ENCODE measurements at regions not wholly inside any gene's neighbourhood (a gene's known extent, or its start where the extent isn't known, plus 50 kb on each side); places are given as distances from the start of the nearest gene placed in this dataset.

DNA sequence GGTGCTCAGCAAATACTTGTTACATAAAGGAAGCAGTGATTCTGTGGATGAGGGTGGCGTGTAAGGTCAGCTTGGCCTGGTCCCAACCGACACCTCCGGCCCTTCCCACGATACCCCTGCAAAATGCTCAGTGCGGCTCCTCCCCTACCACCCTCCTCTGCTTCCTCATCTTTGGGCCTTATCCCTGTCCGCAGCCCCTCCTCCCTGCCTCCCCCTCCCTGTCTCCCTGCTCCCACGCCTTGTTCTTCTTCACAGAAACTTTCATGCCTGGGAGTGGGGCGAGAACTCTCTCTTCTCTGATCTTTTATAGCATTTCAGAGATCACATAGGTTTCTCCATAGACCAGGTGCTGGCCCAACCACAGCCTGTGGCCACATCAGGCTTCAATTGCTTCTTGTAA, 75.0 kb upstream of the ATP2B2 start:
- Mint-ChIP-seq H3K4me3 (no peak overlapping the region), H3K36me3 (ENCODE audit: low read depth) (no peaks in the 10 kb centered on the region), H3K27me3 (ENCODE audit: low read depth, poor library complexity) (peaks cover 41% of the 10 kb centered on the region), H3K4me1 (no peaks in the 10 kb centered on the region), H3K9me3 (no peaks in the 10 kb centered on the region), H3K27ac (no peak overlapping the region)
- no peak for DNase-seq
- TF ChIP-seq, protein P1, sequence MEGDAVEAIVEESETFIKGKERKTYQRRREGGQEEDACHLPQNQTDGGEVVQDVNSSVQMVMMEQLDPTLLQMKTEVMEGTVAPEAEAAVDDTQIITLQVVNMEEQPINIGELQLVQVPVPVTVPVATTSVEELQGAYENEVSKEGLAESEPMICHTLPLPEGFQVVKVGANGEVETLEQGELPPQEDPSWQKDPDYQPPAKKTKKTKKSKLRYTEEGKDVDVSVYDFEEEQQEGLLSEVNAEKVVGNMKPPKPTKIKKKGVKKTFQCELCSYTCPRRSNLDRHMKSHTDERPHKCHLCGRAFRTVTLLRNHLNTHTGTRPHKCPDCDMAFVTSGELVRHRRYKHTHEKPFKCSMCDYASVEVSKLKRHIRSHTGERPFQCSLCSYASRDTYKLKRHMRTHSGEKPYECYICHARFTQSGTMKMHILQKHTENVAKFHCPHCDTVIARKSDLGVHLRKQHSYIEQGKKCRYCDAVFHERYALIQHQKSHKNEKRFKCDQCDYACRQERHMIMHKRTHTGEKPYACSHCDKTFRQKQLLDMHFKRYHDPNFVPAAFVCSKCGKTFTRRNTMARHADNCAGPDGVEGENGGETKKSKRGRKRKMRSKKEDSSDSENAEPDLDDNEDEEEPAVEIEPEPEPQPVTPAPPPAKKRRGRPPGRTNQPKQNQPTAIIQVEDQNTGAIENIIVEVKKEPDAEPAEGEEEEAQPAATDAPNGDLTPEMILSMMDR (IDR thresholded peaks at IDR 0.05) = no peak

DNA sequence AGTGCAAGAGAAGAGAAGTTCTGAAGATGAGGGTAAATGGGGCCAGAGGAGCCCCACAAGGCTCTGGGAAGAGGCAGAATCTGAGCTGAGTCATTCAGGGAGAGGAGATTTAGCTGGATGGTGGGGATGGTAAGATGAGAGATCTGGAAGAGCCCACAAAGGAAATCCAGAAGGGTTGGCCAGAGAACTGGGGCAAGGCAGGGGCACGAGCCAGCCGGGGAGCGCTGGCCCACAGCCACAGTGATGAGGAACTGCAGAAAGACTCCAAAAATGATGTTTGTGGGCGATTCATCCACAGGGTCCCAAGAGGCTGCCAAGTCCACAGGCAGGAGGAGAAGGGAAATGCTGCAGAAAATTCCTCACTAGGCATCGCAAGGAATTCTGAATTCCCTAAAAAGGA, 75.9 kb upstream of the ATP2B2 start:
- Mint-ChIP-seq H3K9me3 (no peaks in the 10 kb centered on the region), H3K36me3 (ENCODE audit: low read depth) (no peaks in the 10 kb centered on the region), H3K4me3 (no peak overlapping the region), H3K27me3 (ENCODE audit: low read depth, poor library complexity) (peaks cover 41% of the 10 kb centered on the region), H3K4me1 (no peaks in the 10 kb centered on the region), H3K27ac (no peak overlapping the region)
- TF ChIP-seq, protein P1 (IDR thresholded peaks at IDR 0.05) = no peak
- DNase-seq = no peak

DNA sequence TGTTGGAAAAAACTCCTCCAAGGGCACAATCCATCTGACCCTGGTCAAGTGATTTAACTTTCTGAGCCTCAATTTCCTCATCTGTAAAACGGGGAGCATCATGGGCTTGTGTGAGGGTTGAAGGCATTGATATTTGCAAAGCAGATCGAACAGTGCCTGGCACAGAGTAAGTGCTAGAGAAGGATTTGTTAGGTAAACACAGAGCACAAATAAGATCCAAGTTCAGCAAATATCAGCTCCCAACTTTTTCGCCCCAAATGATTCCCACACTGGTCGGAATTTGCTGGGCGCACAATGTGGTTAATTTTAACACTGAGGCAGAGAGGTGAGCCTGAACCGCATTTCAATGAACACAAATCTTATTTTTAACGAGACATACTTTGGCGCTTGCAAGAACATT, 76.3 kb upstream of the ATP2B2 start:
- no peak overlapping the region for H3K4me3 Mint-ChIP-seq
- DNase-seq = no peak
- no peaks in the 10 kb centered on the region for H3K9me3 Mint-ChIP-seq
- H3K27ac Mint-ChIP-seq = no peak overlapping the region
- H3K36me3 Mint-ChIP-seq (ENCODE audit: low read depth) = no peaks in the 10 kb centered on the region
- H3K4me1 Mint-ChIP-seq = no peaks in the 10 kb centered on the region
- TF ChIP-seq, protein P1 (IDR thresholded peaks at IDR 0.05) = no peak
- H3K27me3 Mint-ChIP-seq (ENCODE audit: low read depth, poor library complexity) = peaks cover 39% of the 10 kb centered on the region

DNA sequence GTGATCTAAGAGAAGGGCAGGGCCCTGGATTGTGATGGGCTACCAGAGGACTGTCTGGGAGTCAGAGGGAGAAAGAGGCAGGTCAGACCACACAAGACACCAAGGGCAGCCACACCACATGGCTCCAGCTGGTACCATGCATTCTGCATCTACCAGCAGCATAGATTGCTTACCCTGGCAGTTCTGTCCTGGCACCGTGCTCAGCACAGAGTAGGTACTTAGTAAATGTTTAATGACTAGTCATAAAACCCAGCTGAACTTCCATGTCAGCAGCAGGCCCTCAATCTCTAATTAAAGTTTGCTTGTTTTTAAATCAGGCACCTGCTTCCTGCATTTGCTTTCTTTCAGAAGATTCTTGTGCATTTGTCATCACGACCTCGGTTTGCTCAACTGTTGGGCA, 77.3 kb upstream of the ATP2B2 start:
- peaks cover 37% of the 10 kb centered on the region for H3K27me3 Mint-ChIP-seq (ENCODE audit: low read depth, poor library complexity)

DNA sequence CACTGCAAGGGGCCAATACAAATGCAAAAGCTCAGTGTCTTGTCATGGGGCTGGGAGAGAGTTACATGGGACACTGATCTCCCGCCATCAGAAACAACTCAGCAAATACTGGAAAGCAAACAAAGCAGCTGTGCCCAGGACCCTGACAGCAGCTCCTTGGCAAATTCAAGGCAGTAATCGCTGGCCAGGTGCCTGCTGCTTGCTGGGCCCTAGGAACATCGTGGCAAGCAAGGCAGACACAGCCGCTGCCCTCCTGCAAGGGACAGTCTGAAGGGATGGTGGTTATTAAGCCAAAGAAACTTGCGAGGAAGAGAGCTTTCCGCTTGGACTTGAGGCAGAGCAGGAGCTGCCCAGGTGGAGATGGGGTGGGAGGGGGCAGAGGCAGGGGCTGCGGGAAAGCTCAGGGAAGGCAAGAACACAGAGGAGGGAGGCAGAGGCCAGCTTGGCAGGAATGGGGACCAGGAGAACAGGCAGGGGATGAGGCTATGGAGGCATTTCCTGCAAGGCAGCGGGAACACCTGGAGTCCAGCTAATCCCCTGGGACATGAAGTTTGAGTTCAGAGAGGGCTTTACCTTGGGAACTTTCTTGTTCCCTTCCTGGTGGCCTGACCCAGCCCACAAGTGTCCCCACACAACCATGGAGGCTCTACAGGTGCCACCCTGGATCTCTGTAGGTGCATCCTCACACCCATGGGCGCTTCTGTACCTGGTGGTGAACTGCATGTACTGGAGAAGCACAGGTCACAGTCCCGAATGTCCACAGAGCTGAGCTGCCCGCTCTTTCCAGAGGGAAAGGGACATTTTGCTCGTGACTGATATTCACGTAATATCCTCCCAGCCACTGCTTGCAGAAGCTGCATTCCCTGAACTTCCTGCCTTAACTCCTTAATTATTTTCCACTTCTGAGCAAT, 78.7 kb upstream of the ATP2B2 start:
- Mint-ChIP-seq H3K27me3 (ENCODE audit: low read depth, poor library complexity) (peaks cover 47% of the 10 kb centered on the region), H3K27ac (no peak overlapping the region), H3K4me3 (no peak overlapping the region), H3K36me3 (ENCODE audit: low read depth) (no peaks in the 10 kb centered on the region), H3K9me3 (no peaks in the 10 kb centered on the region), H3K4me1 (no peaks in the 10 kb centered on the region)
- no peak for DNase-seq
- TF ChIP-seq, protein P1 (IDR thresholded peaks at IDR 0.05) = no peak

More for the DNA sequence above, 77.3 kb upstream of the ATP2B2 start:
- Mint-ChIP-seq H3K4me1 (no peaks in the 10 kb centered on the region), H3K27ac (no peak overlapping the region), H3K9me3 (no peaks in the 10 kb centered on the region), H3K36me3 (ENCODE audit: low read depth) (no peaks in the 10 kb centered on the region), H3K4me3 (no peak overlapping the region)
- TF ChIP-seq, protein P1 (IDR thresholded peaks at IDR 0.05) = no peak
- no peak for DNase-seq

DNA sequence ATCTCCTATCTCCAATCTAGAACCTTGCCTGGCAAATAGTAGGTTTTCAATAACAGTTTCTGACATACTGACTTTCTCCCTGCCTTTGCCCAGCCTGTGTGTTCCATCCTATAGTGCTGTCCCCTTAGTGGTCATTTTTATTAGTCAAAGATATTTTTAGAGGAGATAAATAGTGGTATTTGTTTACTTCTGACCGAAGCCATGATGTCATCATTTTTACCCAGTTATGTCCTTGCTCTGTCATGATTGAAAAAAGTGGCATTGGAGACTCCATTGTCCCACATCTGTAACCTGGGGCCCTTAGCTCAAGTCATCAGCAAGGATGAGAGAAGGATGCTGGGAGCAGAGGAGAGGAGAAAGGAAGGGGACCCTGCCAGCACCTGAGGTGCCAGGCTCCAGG, 80.6 kb upstream of the ATP2B2 start:
- TF ChIP-seq, protein P1 (IDR thresholded peaks at IDR 0.05) = no peak
- Mint-ChIP-seq H3K27ac (no peak overlapping the region), H3K9me3 (no peaks in the 10 kb centered on the region), H3K4me3 (no peak overlapping the region), H3K27me3 (ENCODE audit: low read depth, poor library complexity) (peaks cover 44% of the 10 kb centered on the region), H3K4me1 (no peaks in the 10 kb centered on the region), H3K36me3 (ENCODE audit: low read depth) (no peaks in the 10 kb centered on the region)
- DNase-seq = no peak
